K562 (cell line): ENCODE measurements at regions not wholly inside any gene's neighbourhood (a gene's known extent, or its start where the extent isn't known, plus 50 kb on each side); places are given as distances from the start of the nearest gene placed in this dataset.
A peak's percentile ranks its signal among the peaks of the same experiment; 100 is the strongest.
"Not testable (repeated sequence)": the region's sequence is repeated elsewhere in the genome, so short reads cannot be mapped to it uniquely, and the experiment has no call there.

Experiments used
- ATAC-seq: fragments of 200-7000 bp; cut with Tn5 transposase; 3 replicates; pipeline ENCODE4 v1.9.1; 2020; ENCODE audit warnings: moderate library complexity
- BruUV-seq: library from RNA; stranded (reverse); fragments of 400-500 nt; replicated peaks from 2 replicates; lab custom pipeline; 2021; lab: Mats Ljungman, UMichigan
- CTCF ChIA-PET: fragments of 300-600 bp; formaldehyde crosslinking; extraction: SDS; loops from one replicate; lab custom pipeline; 2021; ENCODE audit warnings: low intra/inter-chr PET ratio; lab: Yijun Ruan, JAX
- POLR2A ChIA-PET: fragments of 300-600, 350-650 bp; sonication (Branson Sonifier 250); formaldehyde crosslinking; extraction: SDS; loops from one replicate; lab custom pipeline; 2021; ENCODE audit warnings: antibody characterized with exemption, inconsistent platforms; lab: Yijun Ruan, JAX
- DNase-seq, 4 experiments: peaks; one replicate each; pipeline versions ENCODE4 v3.0.0 to v3.0.0-alpha.2; 2011 to 2018; ENCODE audit warnings: low spot score in 3 of 4, mixed read lengths in 3 of 4; ENCODE audit errors: extremely low read depth in 1 of 4
- FAIRE-seq: peaks from 2 replicates; lab custom pipeline; 2011; peaks lifted over from hg19 to GRCh38; lab: Jason Lieb, UNC
- H2AFZ ChIP-seq: 2 replicates; pipeline ENCODE4 v1.6.0; 2011; ENCODE audit warnings: low read depth, low read length, control low read depth, inconsistent platforms
- H3K27ac ChIP-seq: fragments of 200-600 bp; 3 replicates; pipeline ENCODE4 v1.8.0; 2011; ENCODE audit warnings: low read depth, mild to moderate bottlenecking, control low read depth, inconsistent platforms, low read length, moderate library complexity, mixed read lengths; ENCODE audit errors: extremely low read depth
- H3K27me3 ChIP-seq, 2 experiments: fragments of 300-600 bp in 1 of 2; 2 replicates in 1 of 2; 3 replicates in 1 of 2; pipeline versions ENCODE4 v1.6.0 to v1.8.0; 2011; ENCODE audit warnings: inconsistent platforms in 2 of 2, low read length in 2 of 2, mild to moderate bottlenecking in 1 of 2, mixed read lengths in 1 of 2, moderate library complexity in 1 of 2; ENCODE audit not compliant: control insufficient read depth in 2 of 2, insufficient read depth in 2 of 2
- H3K36me3 ChIP-seq: fragments of 300-600 bp; 3 replicates; pipeline ENCODE4 v1.8.0; 2011; ENCODE audit warnings: mild to moderate bottlenecking, low read length, inconsistent platforms; ENCODE audit not compliant: control insufficient read depth, insufficient read depth
- H3K4me1 ChIP-seq, 2 experiments: fragments of 200-600 bp in 1 of 2; replicated peaks in 1 of 2; 2 replicates in 1 of 2; 3 replicates in 1 of 2; pipeline versions ENCODE4 v1.5.1 to v1.8.0; 2011; ENCODE audit warnings: inconsistent platforms in 2 of 2, low read length in 2 of 2, mild to moderate bottlenecking in 1 of 2, mixed read lengths in 1 of 2, moderate library complexity in 1 of 2; ENCODE audit not compliant: control insufficient read depth in 2 of 2, insufficient read depth in 2 of 2
- H3K4me2 ChIP-seq: 2 replicates; pipeline ENCODE4 v1.6.1; 2011; ENCODE audit warnings: low read length, control low read depth, inconsistent platforms, mixed read lengths; ENCODE audit not compliant: insufficient read depth
- H3K4me3 ChIP-seq: fragments of 200-600 bp; sonication (generic), shearing (Covaris generic); 2 replicates; pipeline ENCODE4 v1.5.1; 2016; ENCODE audit warnings: control low read depth, inconsistent platforms
- H3K79me2 ChIP-seq: fragments of 200-600 bp; 3 replicates; pipeline ENCODE4 v1.8.0; 2011; ENCODE audit warnings: low read length, inconsistent platforms; ENCODE audit not compliant: control insufficient read depth, insufficient read depth
- H3K9ac ChIP-seq, 2 experiments: 2 replicates each; pipeline versions ENCODE4 v1.6.0 to v1.6.1; 2011; ENCODE audit warnings: low read depth in 2 of 2, low read length in 2 of 2, control low read depth in 1 of 2, inconsistent platforms in 1 of 2, mild to moderate bottlenecking in 1 of 2, mixed read lengths in 1 of 2; ENCODE audit not compliant: insufficient read depth in 1 of 2
- H3K9me1 ChIP-seq: one replicate; pipeline ENCODE4 v1.6.0; 2011; ENCODE audit warnings: inconsistent platforms, mild to moderate bottlenecking, low read length, moderate library complexity; ENCODE audit not compliant: control insufficient read depth, insufficient read depth
- H3K9me3 ChIP-seq: replicated peaks from 2 replicates; pipeline ENCODE4 v1.5.1; 2011; ENCODE audit warnings: low read depth, low read length, inconsistent platforms; ENCODE audit not compliant: control insufficient read depth, insufficient read depth
- H4K20me1 ChIP-seq: replicated peaks from 2 replicates; pipeline ENCODE4 v1.6.1; 2011; ENCODE audit warnings: low read length, inconsistent platforms, mixed read lengths; ENCODE audit not compliant: control insufficient read depth, insufficient read depth
- C11orf30 ChIP-seq: fragments of 450-650 bp; IDR thresholded peaks from 2 replicates; pipeline ENCODE4 v1.6.1; 2016; ENCODE audit warnings: low read depth, mild to moderate bottlenecking
- CBFB ChIP-seq: sonication (generic); formaldehyde crosslinking; IDR thresholded peaks from 2 replicates; pipeline ENCODE4 v1.4.0; 2020; ENCODE audit warnings: mild to moderate bottlenecking, missing genetic modification reagents
- ERF ChIP-seq: fragments of 450-650 bp; formaldehyde crosslinking; IDR thresholded peaks from 2 replicates; pipeline ENCODE4 v1.4.0; 2020; ENCODE audit warnings: mild to moderate bottlenecking, mixed read lengths
- HNRNPLL ChIP-seq: fragments of 200-400 bp; formaldehyde crosslinking; IDR thresholded peaks from 2 replicates; pipeline ENCODE4 v1.6.1; 2017; ENCODE audit warnings: low read length, low read depth, mild to moderate bottlenecking; ENCODE audit not compliant: poor library complexity, severe bottlenecking
- IRF2 ChIP-seq: sonication (generic); formaldehyde crosslinking; IDR thresholded peaks from 2 replicates; pipeline ENCODE4 v1.8.1; 2022; ENCODE audit warnings: mild to moderate bottlenecking, missing genetic modification reagents
- PRMT5 ChIP-seq: sonication (generic); formaldehyde crosslinking; IDR thresholded peaks from 2 replicates; pipeline ENCODE4 v1.5.0; 2020; ENCODE audit warnings: missing genetic modification reagents
- SNIP1 ChIP-seq: fragments of 450-650 bp; IDR thresholded peaks from 2 replicates; pipeline ENCODE4 v1.7.1; 2017; ENCODE audit warnings: low read depth, mild to moderate bottlenecking
- STAG1 ChIP-seq: sonication (generic); formaldehyde crosslinking; IDR thresholded peaks from 2 replicates; pipeline ENCODE4 v1.5.0; 2020; ENCODE audit warnings: missing genetic modification reagents, borderline replicate concordance
- ZEB2 ChIP-seq: fragments of 450-650 bp; IDR thresholded peaks from 2 replicates; pipeline ENCODE4 v1.6.1; 2016
- ZFP36 ChIP-seq: fragments of 150-350 bp; IDR thresholded peaks from 2 replicates; pipeline ENCODE4 v1.6.1; 2018; ENCODE audit warnings: low read length, low read depth; ENCODE audit not compliant: partially characterized antibody
- ZNF143 ChIP-seq: sonication (generic); formaldehyde crosslinking; IDR thresholded peaks from 2 replicates; pipeline ENCODE4 v1.9.0; 2022; ENCODE audit warnings: mild to moderate bottlenecking, missing genetic modification reagents
- ZNF316 ChIP-seq: fragments of 450-650 bp; IDR thresholded peaks from 2 replicates; pipeline ENCODE4 v1.6.1; 2016
- ZNF445 ChIP-seq: fragments of 250-450 bp; sonication (Bioruptor Pico); IDR thresholded peaks from 2 replicates; pipeline ENCODE4 v1.4.0; 2020; ENCODE audit warnings: low read depth, mild to moderate bottlenecking, moderate library complexity
- WGBS: fragments of 100-300 bp; shearing (Covaris generic); methylation state at CpG from one replicate; pipeline ENCODE4 v1.1.6; 2016; ENCODE audit warnings: low coverage, mixed read lengths; ENCODE audit not compliant: insufficient coverage; ENCODE audit errors: missing lambda C conversion rate; 5-methylcytosine and 5-hydroxymethylcytosine counted together
- in situ Hi-C: fragments of 300-500 bp; cut with MboI; formaldehyde crosslinking; loops from 4 replicates; pipeline ENCODE4 v1.15.0; 2018; ENCODE audit warnings: inconsistent platforms, mixed read lengths
- intact Hi-C: fragments of 100-400 bp; cut with micrococcal nuclease; formaldehyde crosslinking; loops from 2 replicates; pipeline ENCODE4 v1.14.2; 2022
- TF ChIP-seq, protein P1 (sequence below): fragments of 450-650 bp; formaldehyde crosslinking; conservative IDR thresholded peaks from 2 replicates; pipeline ENCODE4 v1.4.0; 2022; ENCODE audit warnings: mild to moderate bottlenecking, missing genetic modification characterization

DNA sequence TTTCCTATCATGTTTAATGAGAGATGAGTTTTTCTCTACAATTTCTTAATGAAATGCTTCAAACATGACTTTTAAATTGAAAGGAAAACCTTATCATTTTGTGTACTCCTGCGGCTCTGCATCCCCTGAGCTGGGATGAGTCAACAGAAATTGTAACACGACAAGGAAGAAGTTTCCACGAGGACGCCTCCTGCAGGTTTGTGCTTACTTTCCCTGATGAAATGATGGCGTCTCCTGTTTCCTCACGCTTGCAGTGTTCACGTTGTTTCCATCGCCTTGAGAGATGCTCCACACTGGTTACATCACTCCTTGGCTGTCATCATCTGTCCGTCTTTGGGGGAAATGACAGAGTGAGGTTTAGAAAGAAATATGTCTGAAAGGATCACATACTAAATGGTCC, 233.7 kb upstream of the ZFP64 start (continued):
- TF ChIP-seq, protein P1, sequence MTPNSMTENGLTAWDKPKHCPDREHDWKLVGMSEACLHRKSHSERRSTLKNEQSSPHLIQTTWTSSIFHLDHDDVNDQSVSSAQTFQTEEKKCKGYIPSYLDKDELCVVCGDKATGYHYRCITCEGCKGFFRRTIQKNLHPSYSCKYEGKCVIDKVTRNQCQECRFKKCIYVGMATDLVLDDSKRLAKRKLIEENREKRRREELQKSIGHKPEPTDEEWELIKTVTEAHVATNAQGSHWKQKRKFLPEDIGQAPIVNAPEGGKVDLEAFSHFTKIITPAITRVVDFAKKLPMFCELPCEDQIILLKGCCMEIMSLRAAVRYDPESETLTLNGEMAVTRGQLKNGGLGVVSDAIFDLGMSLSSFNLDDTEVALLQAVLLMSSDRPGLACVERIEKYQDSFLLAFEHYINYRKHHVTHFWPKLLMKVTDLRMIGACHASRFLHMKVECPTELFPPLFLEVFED (CRISPR knock-in tag) = no peak
- TF ChIP-seq ERF (CRISPR knock-in tag) (no peak), IRF2 (CRISPR knock-in tag) (no peak), C11orf30 (peak; percentile 62), ZFP36 (no peak), ZNF445 (no peak), ZNF316 (peak; percentile 36; the same call in 1 of the 2 replicates), ZNF143 (CRISPR knock-in tag) (no peak), PRMT5 (no peak), SNIP1 (no peak)

DNA sequence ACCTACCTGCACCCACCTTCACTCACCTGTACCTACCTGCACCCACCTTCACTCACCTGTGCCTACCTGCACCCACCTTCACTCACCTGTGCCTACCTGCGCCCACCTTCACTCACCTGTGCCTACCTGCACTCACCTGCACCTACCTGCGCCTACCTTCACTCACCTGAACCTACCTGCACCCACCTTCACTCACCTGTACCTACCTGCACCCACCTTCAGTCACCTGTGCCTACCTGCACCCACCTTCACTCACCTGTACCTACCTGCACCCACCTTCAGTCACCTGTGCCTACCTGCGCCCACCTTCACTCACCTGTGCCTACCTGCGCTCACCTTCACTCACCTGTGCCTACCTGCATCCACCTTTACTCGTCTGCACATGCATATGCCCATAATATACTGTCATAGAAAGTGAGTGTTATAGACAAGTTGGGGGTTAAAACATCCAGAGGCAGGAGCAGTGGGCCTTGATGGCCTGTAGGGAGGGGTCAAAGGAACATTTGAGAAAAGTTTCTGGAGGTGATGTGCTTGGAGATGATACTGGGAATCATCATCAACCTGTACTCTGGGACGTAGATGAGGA, 232.9 kb upstream of the ZFP64 start:
- H3K9ac ChIP-seq, H3K9me3 ChIP-seq, BruUV-seq, H3K27ac ChIP-seq, in situ Hi-C loops, H3K79me2 ChIP-seq, POLR2A ChIA-PET, FAIRE-seq, H3K9me1 ChIP-seq, DNase-seq, H2AFZ ChIP-seq, H3K4me1 ChIP-seq, ATAC-seq, H3K4me2 ChIP-seq, H3K27me3 ChIP-seq, intact Hi-C loops, H3K4me3 ChIP-seq, H3K36me3 ChIP-seq, H4K20me1 ChIP-seq, CTCF ChIA-PET: not testable (repeated sequence)
- peak; percentile 67; the same call in 1 of the 2 replicates for TF ChIP-seq CBFB (CRISPR knock-in tag)
- peak; percentile 17 for TF ChIP-seq HNRNPLL
- peak; percentile 81 for TF ChIP-seq ZEB2
- peak; percentile 50; the same call in 1 of the 2 replicates for TF ChIP-seq STAG1
- WGBS = 14% methylated on average over 6 of the region's 6 CpGs
